ENCODE measurements at regions not wholly inside any gene's neighbourhood (a gene's known extent, or its start where the extent isn't known, plus 50 kb on each side); places are given as distances from the start of the nearest gene placed in this dataset.

DNA sequence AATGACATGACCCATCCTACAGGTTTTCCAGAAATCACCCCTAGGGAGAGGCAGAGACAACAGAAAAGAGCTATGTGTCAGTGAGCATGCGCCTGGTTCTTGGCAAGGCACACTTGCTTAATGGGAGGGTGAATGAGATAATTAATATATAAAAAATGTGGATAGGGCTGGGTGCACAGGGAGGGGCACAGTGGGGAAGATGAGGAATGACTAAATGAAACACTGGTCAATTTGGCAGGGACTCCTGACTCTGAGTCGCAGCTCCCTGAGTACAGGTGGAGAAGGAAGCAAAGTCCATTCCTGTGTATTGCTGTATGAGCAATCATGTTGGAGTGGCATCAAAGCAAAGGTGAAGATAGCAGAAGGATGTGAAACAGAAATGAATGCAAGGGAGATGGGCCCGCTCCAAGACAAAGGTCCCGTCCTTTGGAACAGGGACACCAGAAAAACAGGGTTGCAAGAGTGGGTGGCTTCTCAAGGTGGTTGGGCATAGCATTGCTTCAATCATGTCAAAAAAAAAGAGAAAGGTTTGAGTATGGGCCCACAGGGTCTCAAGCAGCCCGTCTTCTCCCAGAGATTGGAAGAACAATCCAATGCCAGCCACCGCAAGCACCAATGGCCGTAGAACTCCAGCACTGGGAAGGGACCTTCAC lies 278.4 kb upstream of the AGTR2 start:
- TF ChIP-seq CTCF (conservative IDR thresholded peaks at IDR 0.05; ENCODE audit: low read length) (no peak), EZH2phosphoT487 (IDR thresholded peaks at IDR 0.05; ENCODE audit: borderline replicate concordance) (no peak)
